Smooth muscle cell (in vitro differentiated cells): ENCODE measurements at regions not wholly inside any gene's neighbourhood (a gene's known extent, or its start where the extent isn't known, plus 50 kb on each side); places are given as distances from the start of the nearest gene placed in this dataset.

Experiments used
- DNase-seq: peaks from one replicate; lab custom pipeline; 2025; ENCODE audit not compliant: unreplicated experiment; lab: John Stamatoyannopoulos, UW
- H2AFZ ChIP-seq: fragments of 200-600 bp; sonication (generic); 2 replicates; pipeline ENCODE4 v1.6.0; 2016; ENCODE audit warnings: antibody characterized with exemption, low read depth, mild to moderate bottlenecking
- H3F3A ChIP-seq: fragments of 200-600 bp; sonication (generic); 2 replicates; pipeline ENCODE4 v1.6.0; 2017; ENCODE audit warnings: antibody characterized with exemption, low read depth
- H3K27ac ChIP-seq: fragments of 200-600 bp; sonication (generic); 2 replicates; pipeline ENCODE4 v1.5.1; 2016; ENCODE audit warnings: low read depth, mild to moderate bottlenecking
- H3K27me3 ChIP-seq: fragments of 200-600 bp; sonication (generic); 2 replicates; pipeline ENCODE4 v1.6.1; 2016; ENCODE audit warnings: low read depth, mild to moderate bottlenecking
- H3K36me3 ChIP-seq: fragments of 200-600 bp; sonication (generic); 2 replicates; pipeline ENCODE4 v1.5.1; 2016; ENCODE audit warnings: low read depth
- H3K4me1 ChIP-seq: fragments of 200-600 bp; sonication (generic); 2 replicates; pipeline ENCODE4 v1.5.1; 2016; ENCODE audit warnings: low read depth
- H3K4me2 ChIP-seq: fragments of 200-600 bp; sonication (generic); 2 replicates; pipeline ENCODE4 v1.6.0; 2016; ENCODE audit warnings: mild to moderate bottlenecking
- H3K4me3 ChIP-seq: fragments of 200-600 bp; sonication (generic); 2 replicates; pipeline ENCODE4 v1.5.1; 2016; ENCODE audit warnings: mild to moderate bottlenecking
- H3K79me2 ChIP-seq: fragments of 200-600 bp; sonication (generic); 2 replicates; pipeline ENCODE4 v1.6.0; 2016; ENCODE audit warnings: low read depth, mild to moderate bottlenecking
- H3K9ac ChIP-seq: fragments of 200-600 bp; sonication (generic); 2 replicates; pipeline ENCODE4 v1.6.0; 2016; ENCODE audit warnings: low read depth
- H3K9me3 ChIP-seq: fragments of 200-600 bp; sonication (generic); replicated peaks from 2 replicates; pipeline ENCODE4 v1.5.1; 2016; ENCODE audit warnings: low read depth
- H4K20me1 ChIP-seq: fragments of 200-600 bp; sonication (generic); 2 replicates; pipeline ENCODE4 v1.6.0; 2016; ENCODE audit warnings: low read depth
- CTCF ChIP-seq: fragments of 200-600 bp; sonication (generic); IDR thresholded peaks from 2 replicates; pipeline ENCODE4 v1.5.1; 2017; ENCODE audit warnings: borderline replicate concordance, mild to moderate bottlenecking, antibody characterized with exemption; ENCODE audit not compliant: insufficient read depth, poor library complexity, severe bottlenecking
- WGBS: methylation state at CpG from one replicate; pipeline ENCODE4 v1.1.7; 2016; ENCODE audit warnings: low lambda C conversion rate; 5-methylcytosine and 5-hydroxymethylcytosine counted together

GRCh38 chr12:89280833-89281538 is 71.3 kb downstream of the DUSP6 start:
- no peak for TF ChIP-seq CTCF
- H3F3A ChIP-seq, result no peaks in the 10 kb centered on the region
- H3K27ac ChIP-seq, result no peak overlapping the region
- H3K4me3 ChIP-seq, result no peak overlapping the region
- H3K9ac ChIP-seq, result no peak overlapping the region
- H3K79me2 ChIP-seq, result no peaks in the 10 kb centered on the region
- H3K4me1 ChIP-seq, result no peaks in the 10 kb centered on the region
- no peaks in the 10 kb centered on the region for H3K36me3 ChIP-seq
- H3K27me3 ChIP-seq, result no peaks in the 10 kb centered on the region
- H3K9me3 ChIP-seq, result no peaks in the 10 kb centered on the region
- no peak overlapping the region for H3K4me2 ChIP-seq
- WGBS, result 77% methylated on average over 5 of the region's 5 CpGs
- H4K20me1 ChIP-seq, result no peaks in the 10 kb centered on the region
- peak overlapping the region; percentile 24 for H2AFZ ChIP-seq
- DNase-seq, result no peak

- H3K27me3 ChIP-seq, result no peaks in the 10 kb centered on the region
- no peaks in the 10 kb centered on the region for H3K79me2 ChIP-seq
- H3K36me3 ChIP-seq, result no peaks in the 10 kb centered on the region
- no peak overlapping the region for H3K27ac ChIP-seq
- H3K4me1 ChIP-seq, result no peaks in the 10 kb centered on the region
- no peak for DNase-seq
- H3K4me3 ChIP-seq, result no peak overlapping the region
- no peaks in the 10 kb centered on the region for H3F3A ChIP-seq
- no peak overlapping the region for H2AFZ ChIP-seq
- no peak overlapping the region for H3K4me2 ChIP-seq
- no peak for TF ChIP-seq CTCF
- H4K20me1 ChIP-seq, result no peaks in the 10 kb centered on the region
- whole genome bisulfite sequencing, result 98% methylated on average over 4 of the region's 4 CpGs
- no peaks in the 10 kb centered on the region for H3K9me3 ChIP-seq
- H3K9ac ChIP-seq, result no peak overlapping the region
Measured at GRCh38 chr12:89279499-89279898, 72.8 kb downstream of the DUSP6 start.

- Histone ChIP-seq H3K4me3 (no peak overlapping the region), H3K79me2 (no peaks in the 10 kb centered on the region), H3F3A (no peaks in the 10 kb centered on the region), H3K4me1 (no peaks in the 10 kb centered on the region), H3K9ac (no peak overlapping the region), H4K20me1 (no peaks in the 10 kb centered on the region), H3K27me3 (no peaks in the 10 kb centered on the region), H3K4me2 (no peak overlapping the region), H3K27ac (no peak overlapping the region), H3K36me3 (no peaks in the 10 kb centered on the region), H2AFZ (no peak overlapping the region), H3K9me3 (no peaks in the 10 kb centered on the region)
- 60% methylated on average over 6 of the region's 6 CpGs for WGBS
- DNase-seq, result no peak
- no peak for TF ChIP-seq CTCF
Measured at GRCh38 chr12:89278862-89279261, 73.4 kb downstream of the DUSP6 start.

- DNase-seq, result no peak
- no peaks in the 10 kb centered on the region for H3K4me1 ChIP-seq
- no peak overlapping the region for H3K27ac ChIP-seq
- no peaks in the 10 kb centered on the region for H3K79me2 ChIP-seq
- 52% methylated on average over 4 of the region's 4 CpGs for WGBS
- no peak for TF ChIP-seq CTCF
- no peaks in the 10 kb centered on the region for H4K20me1 ChIP-seq
- no peak overlapping the region for H3K4me3 ChIP-seq
- H3K4me2 ChIP-seq, result no peak overlapping the region
- H3K27me3 ChIP-seq, result no peaks in the 10 kb centered on the region
- no peak overlapping the region for H2AFZ ChIP-seq
- H3F3A ChIP-seq, result no peaks in the 10 kb centered on the region
- H3K9me3 ChIP-seq, result no peaks in the 10 kb centered on the region
- H3K9ac ChIP-seq, result no peak overlapping the region
- no peaks in the 10 kb centered on the region for H3K36me3 ChIP-seq
Measured at GRCh38 chr12:89278169-89278568, 74.1 kb downstream of the DUSP6 start.
